ENCODE measurements at regions not wholly inside any gene's neighbourhood (a gene's known extent, or its start where the extent isn't known, plus 50 kb on each side); places are given as distances from the start of the nearest gene placed in this dataset.

DNA sequence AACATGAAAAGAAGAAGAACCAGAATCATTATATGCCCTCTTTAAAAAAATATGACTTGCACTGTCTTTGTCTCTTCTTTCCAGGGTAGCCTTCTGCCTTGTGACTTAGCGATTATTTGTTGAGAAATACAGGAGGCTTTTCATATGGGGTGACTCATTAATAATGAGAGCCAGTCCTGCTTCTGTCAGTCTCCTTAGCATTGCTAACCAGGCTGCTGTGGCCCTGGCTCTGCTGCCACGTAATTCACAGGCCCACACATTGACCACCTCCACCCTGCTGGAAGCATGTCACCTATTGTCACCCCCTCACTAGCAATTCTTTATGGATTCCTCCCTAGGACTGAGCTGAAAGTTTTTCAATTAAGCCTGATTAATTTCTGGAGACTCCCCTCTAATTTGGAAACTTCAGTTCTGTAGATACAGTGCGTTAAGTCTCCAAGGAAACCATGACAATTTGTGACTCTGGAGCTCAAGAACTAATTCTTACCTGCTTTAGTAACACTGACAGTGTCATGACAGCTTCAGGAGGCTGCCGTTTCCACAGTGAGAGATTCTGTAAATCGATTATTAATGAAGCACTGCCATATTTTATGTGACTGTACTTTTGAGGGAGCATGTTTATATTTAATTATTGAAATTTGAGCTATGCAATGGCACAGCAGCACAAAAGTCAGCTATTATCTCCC, 267.9 kb upstream of the SP8 start:
- H3K27ac Mint-ChIP-seq: no peak overlapping the region

GRCh38 chr7:21059069-21059468, 272.4 kb upstream of the SP8 start:
- TF ChIP-seq, protein P1, sequence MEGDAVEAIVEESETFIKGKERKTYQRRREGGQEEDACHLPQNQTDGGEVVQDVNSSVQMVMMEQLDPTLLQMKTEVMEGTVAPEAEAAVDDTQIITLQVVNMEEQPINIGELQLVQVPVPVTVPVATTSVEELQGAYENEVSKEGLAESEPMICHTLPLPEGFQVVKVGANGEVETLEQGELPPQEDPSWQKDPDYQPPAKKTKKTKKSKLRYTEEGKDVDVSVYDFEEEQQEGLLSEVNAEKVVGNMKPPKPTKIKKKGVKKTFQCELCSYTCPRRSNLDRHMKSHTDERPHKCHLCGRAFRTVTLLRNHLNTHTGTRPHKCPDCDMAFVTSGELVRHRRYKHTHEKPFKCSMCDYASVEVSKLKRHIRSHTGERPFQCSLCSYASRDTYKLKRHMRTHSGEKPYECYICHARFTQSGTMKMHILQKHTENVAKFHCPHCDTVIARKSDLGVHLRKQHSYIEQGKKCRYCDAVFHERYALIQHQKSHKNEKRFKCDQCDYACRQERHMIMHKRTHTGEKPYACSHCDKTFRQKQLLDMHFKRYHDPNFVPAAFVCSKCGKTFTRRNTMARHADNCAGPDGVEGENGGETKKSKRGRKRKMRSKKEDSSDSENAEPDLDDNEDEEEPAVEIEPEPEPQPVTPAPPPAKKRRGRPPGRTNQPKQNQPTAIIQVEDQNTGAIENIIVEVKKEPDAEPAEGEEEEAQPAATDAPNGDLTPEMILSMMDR (IDR thresholded peaks at IDR 0.05): no peak
- intact Hi-C loops (cut with micrococcal nuclease): no loop called here
- H3K4me3 ChIP-seq (replicated peaks in 1 of 3; ENCODE audit: low read depth in 2 of 3, low read length in 3 of 3): no peak overlapping the region

More for the DNA sequence above, 267.9 kb upstream of the SP8 start:
- Histone ChIP-seq H3K4me3 (replicated peaks in 1 of 3; ENCODE audit: low read depth in 2 of 3, low read length in 3 of 3) (no peak overlapping the region), H3K4me2 (replicated peaks; ENCODE audit: extremely low read depth, low read length, poor library complexity, severe bottlenecking) (no peak overlapping the region), H2AFZ (ENCODE audit: insufficient read depth, low read depth, low read length, poor library complexity, severe bottlenecking) (no peak overlapping the region), H3K27me3 (ENCODE audit: control insufficient read depth in 2 of 2, insufficient read depth in 2 of 2, low read length in 2 of 2) (no peaks in the 10 kb centered on the region), H4K20me1 (ENCODE audit: insufficient read depth, low read length) (no peaks in the 10 kb centered on the region), H3K9me3 (replicated peaks in 1 of 2; ENCODE audit: control insufficient read depth in 1 of 2, insufficient read depth in 1 of 2, low read length in 2 of 2) (peaks cover 0 to 4% of the 10 kb centered on the region in 2 donors), H3K79me2 (ENCODE audit: insufficient read depth, low read length) (no peaks in the 10 kb centered on the region), H3K27ac (ENCODE audit: low read depth in 1 of 2, low read length in 2 of 2) (no peak overlapping the region), H3K9ac (ENCODE audit: insufficient read depth, low read length, poor library complexity, severe bottlenecking) (no peak overlapping the region), H3K36me3 (replicated peaks in 1 of 2; ENCODE audit: control insufficient read depth in 1 of 2, insufficient read depth in 2 of 2, low read length in 2 of 2) (no peaks in the 10 kb centered on the region), H3K4me1 (ENCODE audit: control insufficient read depth in 1 of 2, insufficient read depth in 2 of 2, low read length in 2 of 2) (no peaks in the 10 kb centered on the region)
- DNase-seq: no peak
- 68% methylated on average over 3 of the region's 5 CpGs for WGBS (ENCODE audit: insufficient coverage)
- H3K9me3 Mint-ChIP-seq: peaks cover 0 to 10% (median 3%) of the 10 kb centered on the region in 7 donors
- peaks cover 0 to 2% (median 0%) of the 10 kb centered on the region in 3 donors for H3K27me3 Mint-ChIP-seq (ENCODE audit: low read depth in 3 of 3)
- TF ChIP-seq, protein P1 (IDR thresholded peaks at IDR 0.05): no peak
- intact Hi-C loops (cut with micrococcal nuclease): no loop called here
- no peaks in the 10 kb centered on the region for H3K36me3 Mint-ChIP-seq
- H3K4me3 Mint-ChIP-seq: no peak overlapping the region
- H3K4me1 Mint-ChIP-seq: no peaks in the 10 kb centered on the region

More at GRCh38 chr7:21059069-21059468, 272.4 kb upstream of the SP8 start:
- Histone ChIP-seq H3K27ac (ENCODE audit: low read depth in 1 of 2, low read length in 2 of 2) (no peak overlapping the region), H3K4me2 (replicated peaks; ENCODE audit: extremely low read depth, low read length, poor library complexity, severe bottlenecking) (no peak overlapping the region), H3K4me1 (ENCODE audit: control insufficient read depth in 1 of 2, insufficient read depth in 2 of 2, low read length in 2 of 2) (no peaks in the 10 kb centered on the region), H4K20me1 (ENCODE audit: insufficient read depth, low read length) (no peaks in the 10 kb centered on the region), H3K79me2 (ENCODE audit: insufficient read depth, low read length) (no peaks in the 10 kb centered on the region), H2AFZ (ENCODE audit: insufficient read depth, low read depth, low read length, poor library complexity, severe bottlenecking) (no peak overlapping the region), H3K27me3 (ENCODE audit: control insufficient read depth in 2 of 2, insufficient read depth in 2 of 2, low read length in 2 of 2) (no peaks in the 10 kb centered on the region), H3K36me3 (replicated peaks in 1 of 2; ENCODE audit: control insufficient read depth in 1 of 2, insufficient read depth in 2 of 2, low read length in 2 of 2) (no peaks in the 10 kb centered on the region), H3K9ac (ENCODE audit: insufficient read depth, low read length, poor library complexity, severe bottlenecking) (no peak overlapping the region), H3K9me3 (replicated peaks in 1 of 2; ENCODE audit: control insufficient read depth in 1 of 2, insufficient read depth in 1 of 2, low read length in 2 of 2) (peaks cover 0 to 7% of the 10 kb centered on the region in 2 donors)
- DNase-seq: no peak
- H3K9me3 Mint-ChIP-seq: peaks cover 0 to 8% (median 5%) of the 10 kb centered on the region in 7 donors
- no peak overlapping the region for H3K4me3 Mint-ChIP-seq
- H3K4me1 Mint-ChIP-seq: no peaks in the 10 kb centered on the region
- H3K36me3 Mint-ChIP-seq: no peaks in the 10 kb centered on the region
- no peak overlapping the region for H3K27ac Mint-ChIP-seq
- peaks cover 0 to 2% (median 0%) of the 10 kb centered on the region in 3 donors for H3K27me3 Mint-ChIP-seq (ENCODE audit: low read depth in 3 of 3)
- 89% methylated on average over 1 of the region's 2 CpGs for WGBS (ENCODE audit: insufficient coverage)

Measured in CD14-positive monocyte (primary cell).